T-helper 2 cell treated with Interferon-gamma antibody and Interleukin-4, amounts not matched to agents 5 μg/mL and 100 μg/mL, for 36 hours (primary cell): ENCODE measurements at regions not wholly inside any gene's neighbourhood (a gene's known extent, or its start where the extent isn't known, plus 50 kb on each side); places are given as distances from the start of the nearest gene placed in this dataset.

Experiments
- DNase-seq: peaks from one replicate; pipeline ENCODE4 v3.0.0; 2021; ENCODE audit warnings: low spot score
- H3K27ac Mint-ChIP-seq: one replicate; pipeline ENCODE4 v1.8.0; 2021; ENCODE audit warnings: mild to moderate bottlenecking, mixed read lengths
- H3K27me3 Mint-ChIP-seq: one replicate; pipeline ENCODE4 v1.8.0; 2021; ENCODE audit warnings: low read depth, mixed read lengths
- H3K36me3 Mint-ChIP-seq: one replicate; pipeline ENCODE4 v1.8.0; 2021; ENCODE audit warnings: low read depth, mixed read lengths
- H3K4me1 Mint-ChIP-seq: one replicate; pipeline ENCODE4 v1.8.0; 2021; ENCODE audit warnings: low read depth, mixed read lengths
- H3K4me3 Mint-ChIP-seq: one replicate; pipeline ENCODE4 v1.8.0; 2022; ENCODE audit warnings: mild to moderate bottlenecking, moderate library complexity, mixed read lengths
- H3K9me3 Mint-ChIP-seq: one replicate; pipeline ENCODE4 v1.8.0; 2021; ENCODE audit warnings: mixed read lengths

DNA sequence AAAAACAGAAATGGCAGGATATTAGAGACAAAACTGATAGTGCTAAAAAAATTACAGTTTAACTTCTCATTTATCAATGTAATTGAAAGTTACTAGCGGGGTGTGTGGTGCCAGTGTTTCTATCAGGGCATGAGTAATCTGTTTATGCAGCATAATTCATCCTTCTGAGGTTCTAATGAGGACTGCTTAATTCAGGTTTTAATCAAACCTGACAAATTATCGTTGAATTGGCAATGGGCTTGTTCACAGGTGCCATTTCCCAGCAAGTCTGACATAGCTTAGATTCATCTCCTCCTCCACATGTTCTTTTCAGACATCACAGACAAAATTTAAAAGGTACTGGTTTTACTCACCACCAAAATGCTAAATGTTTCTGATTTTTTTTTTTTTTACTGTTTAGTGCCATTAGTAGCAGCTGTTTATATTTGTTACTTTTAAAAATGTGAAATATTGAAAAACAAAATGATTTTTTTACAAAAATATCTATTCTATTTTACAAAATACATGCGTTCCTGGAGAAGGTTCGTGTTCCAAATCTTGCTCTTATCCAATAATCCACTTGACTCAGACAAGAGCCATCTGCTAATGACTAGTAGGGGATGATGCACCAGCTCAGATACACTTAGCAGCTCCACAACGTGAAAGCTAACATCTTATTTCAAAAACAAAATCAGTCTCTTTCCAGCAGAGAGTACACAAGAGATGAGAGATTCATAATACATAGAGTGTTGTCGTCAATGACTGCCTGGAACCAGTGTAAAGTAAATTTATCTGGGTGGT lies 447.7 kb upstream of the DPPA4 start:
- H3K27me3 Mint-ChIP-seq = peaks cover 3% of the 10 kb centered on the region
- H3K27ac Mint-ChIP-seq = no peak overlapping the region
- H3K4me3 Mint-ChIP-seq = no peak overlapping the region

DNA sequence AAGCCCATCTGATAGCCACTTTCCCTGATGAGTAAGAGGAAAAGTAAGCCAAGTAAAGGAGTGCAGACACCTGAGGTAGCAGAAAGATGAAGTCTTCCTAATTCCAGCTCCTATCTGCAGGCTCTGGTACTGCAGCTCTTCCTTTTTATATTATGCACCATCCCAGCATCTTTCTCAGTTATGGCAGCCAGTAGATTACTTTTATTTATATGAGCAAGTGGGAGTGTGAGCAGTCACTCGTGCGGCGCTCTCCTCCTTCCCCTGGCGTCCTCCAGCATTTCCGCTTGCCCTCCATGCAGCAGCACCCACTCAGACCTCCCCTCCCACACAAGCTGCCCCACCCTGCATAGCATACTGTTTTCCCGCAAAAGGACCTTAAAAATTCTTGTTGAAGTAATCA lies 465.9 kb upstream of the DPPA4 start:
- no peak overlapping the region for H3K27ac Mint-ChIP-seq
- peaks cover 32% of the 10 kb centered on the region for H3K4me1 Mint-ChIP-seq
- H3K36me3 Mint-ChIP-seq = peaks cover 19% of the 10 kb centered on the region
- peaks cover 33% of the 10 kb centered on the region for H3K9me3 Mint-ChIP-seq
- DNase-seq = no peak
- no peak overlapping the region for H3K4me3 Mint-ChIP-seq
- peaks cover 24% of the 10 kb centered on the region for H3K27me3 Mint-ChIP-seq

More for the DNA sequence above, 447.7 kb upstream of the DPPA4 start:
- DNase-seq = no peak
- Mint-ChIP-seq H3K4me1 (no peaks in the 10 kb centered on the region), H3K9me3 (peaks cover 4% of the 10 kb centered on the region), H3K36me3 (no peaks in the 10 kb centered on the region)

DNA sequence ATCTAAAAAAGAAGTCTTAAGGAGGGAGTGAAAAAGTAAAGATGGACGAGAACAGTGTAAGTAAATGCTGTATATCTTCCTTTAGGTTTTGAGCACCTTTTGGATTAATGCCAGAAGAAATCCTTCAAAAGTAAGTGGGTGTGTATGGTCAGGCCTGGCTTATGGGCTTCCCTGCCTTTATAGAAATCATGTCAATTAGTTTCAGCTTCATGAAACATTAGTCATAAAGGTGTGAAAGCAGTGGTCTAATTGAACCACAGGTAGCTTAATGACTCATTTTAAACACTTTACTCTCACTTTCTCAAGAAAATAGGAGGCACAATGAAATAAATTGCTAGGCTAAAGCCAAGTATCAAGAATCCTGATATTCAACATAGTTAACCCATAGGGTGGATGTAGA lies 467.4 kb upstream of the DPPA4 start:
- DNase-seq = no peak
- no peak overlapping the region for H3K4me3 Mint-ChIP-seq
- peaks cover 19% of the 10 kb centered on the region for H3K27me3 Mint-ChIP-seq
- H3K27ac Mint-ChIP-seq = no peak overlapping the region
- peaks cover 19% of the 10 kb centered on the region for H3K36me3 Mint-ChIP-seq
- H3K9me3 Mint-ChIP-seq = peaks cover 25% of the 10 kb centered on the region
- peaks cover 34% of the 10 kb centered on the region for H3K4me1 Mint-ChIP-seq

DNA sequence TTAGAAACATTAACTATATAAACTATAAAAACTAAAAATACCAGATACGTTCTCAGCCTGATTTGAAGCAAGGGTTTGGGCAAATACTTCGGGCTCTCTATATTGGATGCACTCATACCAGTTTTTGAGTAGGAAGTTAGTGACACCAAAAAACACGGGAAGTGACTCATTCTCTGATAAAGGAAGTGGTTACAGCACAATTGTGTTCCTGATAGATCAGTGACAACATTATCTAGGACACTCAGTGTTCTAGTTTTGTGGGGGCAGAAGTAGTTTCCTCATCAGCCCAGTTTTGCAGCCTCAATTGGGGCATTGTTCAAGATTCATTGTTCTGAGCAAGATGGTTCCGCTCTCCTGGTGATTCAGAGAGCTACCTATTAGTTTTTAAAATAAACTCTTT lies 469.6 kb upstream of the DPPA4 start:
- Mint-ChIP-seq H3K9me3 (peaks cover 17% of the 10 kb centered on the region), H3K4me3 (peak overlapping the region; percentile 81), H3K27me3 (peaks cover 8% of the 10 kb centered on the region), H3K27ac (peak overlapping the region; percentile 96), H3K36me3 (peaks cover 19% of the 10 kb centered on the region), H3K4me1 (peaks cover 34% of the 10 kb centered on the region)
- peak; percentile 52 for DNase-seq

DNA sequence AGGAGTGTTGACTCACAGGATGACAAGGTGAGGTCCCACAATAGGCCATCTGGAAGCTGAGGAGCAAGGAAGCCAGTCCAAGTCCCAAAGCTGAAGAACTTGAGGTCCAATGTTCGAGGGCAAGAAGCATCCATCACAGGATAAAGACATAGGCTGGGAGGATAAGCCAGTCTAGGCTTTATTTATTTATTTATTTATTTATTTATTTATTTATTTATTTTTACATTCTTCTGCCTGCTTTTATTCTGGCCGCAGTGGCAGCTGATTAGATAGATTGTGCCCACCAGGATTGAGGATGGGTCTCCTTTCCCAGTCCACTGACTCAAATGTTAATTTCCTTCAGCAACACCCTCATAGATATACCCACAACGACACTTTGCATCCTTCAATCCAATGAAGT lies 472.2 kb upstream of the DPPA4 start:
- Mint-ChIP-seq H3K4me1 (peaks cover 30% of the 10 kb centered on the region), H3K4me3 (no peak overlapping the region), H3K27me3 (no peaks in the 10 kb centered on the region), H3K9me3 (peaks cover 23% of the 10 kb centered on the region), H3K36me3 (peaks cover 14% of the 10 kb centered on the region), H3K27ac (no peak overlapping the region)
- DNase-seq = no peak

DNA sequence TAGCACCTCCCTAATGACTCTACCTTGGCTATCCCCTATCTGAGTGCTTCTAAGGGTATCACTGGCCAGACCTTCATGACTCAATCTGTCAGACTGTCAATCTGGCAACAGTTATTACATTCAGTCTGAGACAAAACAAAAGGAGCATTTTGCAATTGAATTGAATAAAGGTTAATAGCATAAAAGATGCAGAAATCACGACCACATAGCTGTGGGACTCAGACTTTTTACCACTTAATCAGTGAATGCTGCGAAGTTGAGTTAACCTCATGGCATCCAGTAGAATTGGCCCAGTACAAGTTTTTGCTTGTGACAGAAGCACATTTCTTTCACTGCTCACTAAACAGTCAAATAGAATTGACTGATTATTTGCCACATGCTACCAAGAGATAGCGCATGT lies 480.7 kb upstream of the DPPA4 start:
- Mint-ChIP-seq H3K27me3 (peaks cover 10% of the 10 kb centered on the region), H3K4me3 (no peak overlapping the region), H3K27ac (no peak overlapping the region), H3K36me3 (peaks cover 1% of the 10 kb centered on the region), H3K9me3 (peaks cover 11% of the 10 kb centered on the region), H3K4me1 (no peaks in the 10 kb centered on the region)
- DNase-seq = no peak

DNA sequence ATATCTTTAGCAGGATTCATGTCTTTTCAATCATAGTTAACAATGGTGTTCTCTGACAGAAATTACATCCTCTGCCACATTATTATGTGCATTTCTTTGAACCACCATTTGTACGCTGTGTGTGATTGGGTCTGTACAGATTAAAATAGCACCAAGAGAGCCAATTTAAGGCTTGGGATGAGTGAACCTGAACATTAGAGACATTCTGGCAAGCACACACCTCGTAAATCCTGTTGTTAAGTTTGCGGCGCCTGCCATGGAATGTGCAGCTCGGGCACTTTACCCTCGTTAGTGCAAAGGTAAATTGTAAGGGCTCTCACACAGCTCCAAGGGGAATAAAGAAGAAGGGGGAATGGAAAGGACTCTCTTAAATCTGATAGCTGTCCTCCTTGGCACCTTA lies 482.4 kb upstream of the DPPA4 start:
- peaks cover 2% of the 10 kb centered on the region for H3K9me3 Mint-ChIP-seq
- no peak overlapping the region for H3K27ac Mint-ChIP-seq
- H3K36me3 Mint-ChIP-seq = no peaks in the 10 kb centered on the region
- no peak overlapping the region for H3K4me3 Mint-ChIP-seq
- H3K4me1 Mint-ChIP-seq = no peaks in the 10 kb centered on the region
- peaks cover 8% of the 10 kb centered on the region for H3K27me3 Mint-ChIP-seq
- DNase-seq = no peak

DNA sequence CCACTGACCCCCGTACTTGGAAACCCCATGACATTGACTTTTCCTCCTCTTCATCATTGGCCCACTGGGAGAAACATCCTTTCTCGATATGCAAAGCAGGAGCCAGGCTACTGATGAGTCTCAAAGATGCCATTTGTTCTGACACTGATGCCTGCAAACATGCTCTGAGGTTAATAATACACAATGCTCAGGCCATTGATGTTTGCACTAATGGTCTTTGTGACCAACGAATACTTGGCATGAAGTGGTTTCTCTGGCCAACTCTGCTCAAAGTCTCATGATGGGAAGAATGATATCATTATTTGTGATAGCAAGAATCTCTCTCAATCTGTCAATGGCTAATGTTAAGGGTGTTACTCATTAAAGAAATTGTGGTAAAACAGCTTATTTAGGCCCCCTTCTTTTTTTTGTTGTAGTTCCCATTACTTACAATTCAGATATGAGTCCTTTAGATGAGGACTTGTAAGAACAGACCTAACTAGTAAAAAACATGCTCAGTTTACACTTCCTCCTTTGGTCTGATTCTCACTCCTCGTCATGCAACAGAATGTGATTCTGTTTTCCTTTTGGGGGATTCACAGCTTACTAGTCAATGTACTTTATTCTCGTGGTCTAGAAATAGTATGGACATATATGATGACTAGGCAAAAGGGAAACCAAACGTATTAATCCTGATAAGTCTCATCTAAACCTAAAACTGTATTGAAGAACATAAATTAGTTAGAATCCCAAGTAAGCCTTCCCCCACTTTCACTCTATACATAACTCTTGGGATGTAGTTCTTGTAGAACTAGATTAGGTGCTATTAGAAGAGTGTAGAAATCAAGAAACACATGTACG lies 488.8 kb upstream of the DPPA4 start:
- H3K4me1 Mint-ChIP-seq = no peaks in the 10 kb centered on the region
- no peak overlapping the region for H3K27ac Mint-ChIP-seq
- no peaks in the 10 kb centered on the region for H3K27me3 Mint-ChIP-seq
- DNase-seq = no peak
- no peaks in the 10 kb centered on the region for H3K9me3 Mint-ChIP-seq
- no peak overlapping the region for H3K4me3 Mint-ChIP-seq
- H3K36me3 Mint-ChIP-seq = no peaks in the 10 kb centered on the region

DNA sequence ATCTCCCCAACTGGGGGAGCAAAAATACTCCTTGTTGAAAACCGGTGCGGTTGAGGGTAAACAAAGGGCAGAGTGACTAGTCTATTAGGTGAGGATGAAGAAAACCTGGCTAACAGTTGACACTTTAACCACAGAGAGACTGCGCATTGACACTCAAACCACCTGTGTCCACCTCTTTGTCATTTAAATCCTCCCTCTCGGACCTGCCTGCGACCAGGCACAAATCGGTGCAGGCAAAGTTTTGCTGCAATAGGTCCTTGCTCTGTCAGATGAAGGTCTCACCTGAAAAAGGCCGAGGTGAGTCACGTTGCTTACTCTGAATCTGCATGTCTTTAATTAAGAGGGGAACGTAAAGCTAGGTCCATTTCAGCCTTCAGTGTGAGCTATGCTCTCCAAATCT lies 494.1 kb upstream of the DPPA4 start:
- Mint-ChIP-seq H3K36me3 (no peaks in the 10 kb centered on the region), H3K9me3 (no peaks in the 10 kb centered on the region), H3K27ac (no peak overlapping the region), H3K4me1 (no peaks in the 10 kb centered on the region), H3K4me3 (no peak overlapping the region), H3K27me3 (no peaks in the 10 kb centered on the region)
- DNase-seq = no peak

DNA sequence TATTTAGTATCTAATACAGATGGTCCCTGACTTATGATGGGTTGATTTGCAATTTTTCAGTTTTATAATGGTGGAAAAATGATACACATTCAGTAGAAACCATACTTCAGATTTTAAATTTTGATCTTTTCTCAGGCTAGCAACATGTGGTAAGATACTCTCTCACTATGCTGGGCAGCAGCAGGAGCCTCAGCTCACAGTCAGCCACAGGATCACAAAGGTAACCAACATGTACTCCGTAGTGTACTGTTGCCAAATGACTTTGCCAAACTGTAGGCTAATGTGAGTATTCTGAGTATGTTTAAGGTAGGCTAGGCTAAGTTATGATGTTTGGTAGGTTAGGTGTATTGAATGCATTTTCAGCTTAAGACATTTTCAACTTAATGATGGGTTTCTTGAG lies 498.6 kb upstream of the DPPA4 start:
- Mint-ChIP-seq H3K27me3 (no peaks in the 10 kb centered on the region), H3K36me3 (no peaks in the 10 kb centered on the region), H3K9me3 (no peaks in the 10 kb centered on the region), H3K4me1 (no peaks in the 10 kb centered on the region), H3K4me3 (no peak overlapping the region), H3K27ac (no peak overlapping the region)
- DNase-seq = no peak

DNA sequence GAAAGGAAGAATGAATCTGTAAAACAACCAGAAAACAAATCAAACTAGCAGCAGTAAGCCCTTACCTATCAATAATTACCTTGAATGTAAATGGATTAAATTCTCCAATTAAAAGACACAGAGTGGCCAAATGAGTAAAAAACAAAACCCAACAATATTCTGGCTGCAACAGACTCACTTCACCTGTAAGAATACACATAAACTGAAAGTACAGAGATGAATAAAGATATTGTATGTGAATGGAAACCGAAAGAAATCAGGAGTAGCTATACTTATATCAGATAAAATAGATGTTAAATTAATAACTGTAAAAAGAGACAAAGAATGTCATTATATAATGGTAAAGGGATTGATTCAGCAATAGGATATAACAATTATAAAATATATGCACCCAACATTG lies 514.5 kb upstream of the DPPA4 start:
- H3K27ac Mint-ChIP-seq = no peak overlapping the region
- peaks cover 30% of the 10 kb centered on the region for H3K9me3 Mint-ChIP-seq
- DNase-seq = no peak
- peaks cover 7% of the 10 kb centered on the region for H3K4me1 Mint-ChIP-seq
- H3K27me3 Mint-ChIP-seq = peaks cover 2% of the 10 kb centered on the region
- no peak overlapping the region for H3K4me3 Mint-ChIP-seq
- H3K36me3 Mint-ChIP-seq = peaks cover 3% of the 10 kb centered on the region

DNA sequence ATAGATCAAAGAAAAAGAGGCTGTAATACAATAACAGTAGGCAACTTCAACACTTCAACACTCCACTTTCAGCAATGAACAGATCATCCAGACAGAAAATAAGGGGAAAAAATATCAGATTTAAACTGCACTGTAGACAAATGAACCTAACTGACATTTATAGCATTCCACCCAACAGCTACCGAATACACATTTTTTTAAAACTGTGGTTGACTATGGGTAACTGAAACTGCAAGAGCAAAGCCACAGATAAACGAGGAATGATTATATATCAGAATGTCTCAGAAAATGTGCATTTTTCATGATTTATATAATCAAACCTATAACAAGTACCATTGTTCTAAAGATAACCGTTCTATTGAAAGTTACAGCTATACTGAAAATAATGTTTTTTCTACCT lies 514.9 kb upstream of the DPPA4 start:
- peaks cover 3% of the 10 kb centered on the region for H3K36me3 Mint-ChIP-seq
- H3K27me3 Mint-ChIP-seq = peaks cover 2% of the 10 kb centered on the region
- peaks cover 30% of the 10 kb centered on the region for H3K9me3 Mint-ChIP-seq
- peaks cover 7% of the 10 kb centered on the region for H3K4me1 Mint-ChIP-seq
- no peak for DNase-seq
- H3K4me3 Mint-ChIP-seq = no peak overlapping the region
- H3K27ac Mint-ChIP-seq = no peak overlapping the region

DNA sequence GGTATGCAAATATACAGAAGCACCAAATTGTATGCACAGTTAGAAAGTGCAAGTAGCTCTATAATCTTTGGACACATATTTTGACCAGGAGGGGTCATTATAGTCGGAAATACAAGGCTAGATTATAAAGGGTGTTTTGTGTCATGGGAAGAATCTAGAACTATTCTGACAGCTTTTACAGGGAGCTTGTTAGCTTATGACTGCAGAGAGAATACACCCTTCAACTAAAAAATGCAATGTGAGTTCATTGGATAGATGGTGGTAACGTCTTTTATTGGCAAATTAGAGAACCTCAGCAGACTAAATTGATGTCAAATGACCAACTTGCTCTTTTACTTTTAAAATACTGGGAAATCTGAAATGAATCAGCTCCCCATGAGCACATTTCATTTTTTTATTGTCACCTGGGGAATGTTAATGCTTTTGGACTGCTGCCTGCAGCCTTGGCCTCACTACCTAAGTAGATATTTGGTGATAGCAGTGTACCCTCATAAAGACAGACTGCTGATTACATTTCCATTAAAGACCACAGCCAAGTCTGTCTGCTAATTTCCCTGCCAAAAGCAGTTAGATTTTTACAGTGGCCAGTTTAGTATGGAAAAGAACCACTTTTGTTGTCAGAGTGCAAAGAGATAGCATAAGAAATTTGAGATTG lies 515.9 kb upstream of the DPPA4 start:
- peaks cover 20% of the 10 kb centered on the region for H3K9me3 Mint-ChIP-seq
- H3K27ac Mint-ChIP-seq = no peak overlapping the region
- H3K4me1 Mint-ChIP-seq = peaks cover 7% of the 10 kb centered on the region
- DNase-seq = no peak
- peaks cover 3% of the 10 kb centered on the region for H3K36me3 Mint-ChIP-seq
- H3K4me3 Mint-ChIP-seq = no peak overlapping the region
- peaks cover 2% of the 10 kb centered on the region for H3K27me3 Mint-ChIP-seq

DNA sequence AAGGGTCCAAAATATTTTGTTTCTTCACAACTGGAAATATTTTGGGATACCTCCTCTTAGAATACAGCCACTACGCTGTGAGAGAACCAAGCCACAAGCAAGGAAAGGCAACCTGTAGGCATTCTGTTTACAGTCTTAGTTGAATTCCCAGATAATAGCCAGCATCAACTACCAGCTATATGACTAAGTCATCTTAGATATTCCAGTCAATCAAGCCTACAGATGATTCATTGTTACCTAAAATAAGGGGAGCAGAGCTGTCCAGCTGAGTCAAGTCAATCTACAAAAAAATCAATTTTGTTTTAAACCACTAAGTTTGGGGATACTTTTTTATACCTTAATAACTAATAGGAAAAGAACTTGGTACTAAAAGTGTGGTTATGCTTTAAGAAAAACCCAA lies 526.4 kb upstream of the DPPA4 start:
- no peak overlapping the region for H3K27ac Mint-ChIP-seq
- no peaks in the 10 kb centered on the region for H3K9me3 Mint-ChIP-seq
- no peaks in the 10 kb centered on the region for H3K27me3 Mint-ChIP-seq
- DNase-seq = no peak
- H3K36me3 Mint-ChIP-seq = no peaks in the 10 kb centered on the region
- no peaks in the 10 kb centered on the region for H3K4me1 Mint-ChIP-seq
- no peak overlapping the region for H3K4me3 Mint-ChIP-seq
